ENCODE measurements at regions not wholly inside any gene's neighbourhood (a gene's known extent, or its start where the extent isn't known, plus 50 kb on each side); places are given as distances from the start of the nearest gene placed in this dataset.

DNA sequence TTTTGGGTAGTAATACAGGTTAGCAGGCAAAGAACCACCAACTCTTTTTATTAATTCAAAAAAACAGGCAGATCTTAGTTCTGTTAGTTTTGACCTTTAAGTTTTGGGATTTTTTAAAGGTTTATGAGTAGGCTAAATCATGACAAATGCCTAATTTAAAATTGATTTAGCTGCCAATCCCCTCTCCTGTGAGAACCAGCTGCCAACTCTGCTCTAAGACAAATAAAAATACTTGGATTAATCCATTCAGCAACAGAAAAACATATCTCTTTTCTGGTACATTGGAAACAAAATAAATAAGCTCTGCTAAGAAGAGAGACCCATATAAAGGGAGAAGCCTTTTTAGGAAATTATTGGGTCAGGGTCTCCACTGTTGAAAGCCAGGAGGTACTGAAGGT lies 160.8 kb downstream of the NTMT2 start (continued):
- TF ChIP-seq, protein P1, sequence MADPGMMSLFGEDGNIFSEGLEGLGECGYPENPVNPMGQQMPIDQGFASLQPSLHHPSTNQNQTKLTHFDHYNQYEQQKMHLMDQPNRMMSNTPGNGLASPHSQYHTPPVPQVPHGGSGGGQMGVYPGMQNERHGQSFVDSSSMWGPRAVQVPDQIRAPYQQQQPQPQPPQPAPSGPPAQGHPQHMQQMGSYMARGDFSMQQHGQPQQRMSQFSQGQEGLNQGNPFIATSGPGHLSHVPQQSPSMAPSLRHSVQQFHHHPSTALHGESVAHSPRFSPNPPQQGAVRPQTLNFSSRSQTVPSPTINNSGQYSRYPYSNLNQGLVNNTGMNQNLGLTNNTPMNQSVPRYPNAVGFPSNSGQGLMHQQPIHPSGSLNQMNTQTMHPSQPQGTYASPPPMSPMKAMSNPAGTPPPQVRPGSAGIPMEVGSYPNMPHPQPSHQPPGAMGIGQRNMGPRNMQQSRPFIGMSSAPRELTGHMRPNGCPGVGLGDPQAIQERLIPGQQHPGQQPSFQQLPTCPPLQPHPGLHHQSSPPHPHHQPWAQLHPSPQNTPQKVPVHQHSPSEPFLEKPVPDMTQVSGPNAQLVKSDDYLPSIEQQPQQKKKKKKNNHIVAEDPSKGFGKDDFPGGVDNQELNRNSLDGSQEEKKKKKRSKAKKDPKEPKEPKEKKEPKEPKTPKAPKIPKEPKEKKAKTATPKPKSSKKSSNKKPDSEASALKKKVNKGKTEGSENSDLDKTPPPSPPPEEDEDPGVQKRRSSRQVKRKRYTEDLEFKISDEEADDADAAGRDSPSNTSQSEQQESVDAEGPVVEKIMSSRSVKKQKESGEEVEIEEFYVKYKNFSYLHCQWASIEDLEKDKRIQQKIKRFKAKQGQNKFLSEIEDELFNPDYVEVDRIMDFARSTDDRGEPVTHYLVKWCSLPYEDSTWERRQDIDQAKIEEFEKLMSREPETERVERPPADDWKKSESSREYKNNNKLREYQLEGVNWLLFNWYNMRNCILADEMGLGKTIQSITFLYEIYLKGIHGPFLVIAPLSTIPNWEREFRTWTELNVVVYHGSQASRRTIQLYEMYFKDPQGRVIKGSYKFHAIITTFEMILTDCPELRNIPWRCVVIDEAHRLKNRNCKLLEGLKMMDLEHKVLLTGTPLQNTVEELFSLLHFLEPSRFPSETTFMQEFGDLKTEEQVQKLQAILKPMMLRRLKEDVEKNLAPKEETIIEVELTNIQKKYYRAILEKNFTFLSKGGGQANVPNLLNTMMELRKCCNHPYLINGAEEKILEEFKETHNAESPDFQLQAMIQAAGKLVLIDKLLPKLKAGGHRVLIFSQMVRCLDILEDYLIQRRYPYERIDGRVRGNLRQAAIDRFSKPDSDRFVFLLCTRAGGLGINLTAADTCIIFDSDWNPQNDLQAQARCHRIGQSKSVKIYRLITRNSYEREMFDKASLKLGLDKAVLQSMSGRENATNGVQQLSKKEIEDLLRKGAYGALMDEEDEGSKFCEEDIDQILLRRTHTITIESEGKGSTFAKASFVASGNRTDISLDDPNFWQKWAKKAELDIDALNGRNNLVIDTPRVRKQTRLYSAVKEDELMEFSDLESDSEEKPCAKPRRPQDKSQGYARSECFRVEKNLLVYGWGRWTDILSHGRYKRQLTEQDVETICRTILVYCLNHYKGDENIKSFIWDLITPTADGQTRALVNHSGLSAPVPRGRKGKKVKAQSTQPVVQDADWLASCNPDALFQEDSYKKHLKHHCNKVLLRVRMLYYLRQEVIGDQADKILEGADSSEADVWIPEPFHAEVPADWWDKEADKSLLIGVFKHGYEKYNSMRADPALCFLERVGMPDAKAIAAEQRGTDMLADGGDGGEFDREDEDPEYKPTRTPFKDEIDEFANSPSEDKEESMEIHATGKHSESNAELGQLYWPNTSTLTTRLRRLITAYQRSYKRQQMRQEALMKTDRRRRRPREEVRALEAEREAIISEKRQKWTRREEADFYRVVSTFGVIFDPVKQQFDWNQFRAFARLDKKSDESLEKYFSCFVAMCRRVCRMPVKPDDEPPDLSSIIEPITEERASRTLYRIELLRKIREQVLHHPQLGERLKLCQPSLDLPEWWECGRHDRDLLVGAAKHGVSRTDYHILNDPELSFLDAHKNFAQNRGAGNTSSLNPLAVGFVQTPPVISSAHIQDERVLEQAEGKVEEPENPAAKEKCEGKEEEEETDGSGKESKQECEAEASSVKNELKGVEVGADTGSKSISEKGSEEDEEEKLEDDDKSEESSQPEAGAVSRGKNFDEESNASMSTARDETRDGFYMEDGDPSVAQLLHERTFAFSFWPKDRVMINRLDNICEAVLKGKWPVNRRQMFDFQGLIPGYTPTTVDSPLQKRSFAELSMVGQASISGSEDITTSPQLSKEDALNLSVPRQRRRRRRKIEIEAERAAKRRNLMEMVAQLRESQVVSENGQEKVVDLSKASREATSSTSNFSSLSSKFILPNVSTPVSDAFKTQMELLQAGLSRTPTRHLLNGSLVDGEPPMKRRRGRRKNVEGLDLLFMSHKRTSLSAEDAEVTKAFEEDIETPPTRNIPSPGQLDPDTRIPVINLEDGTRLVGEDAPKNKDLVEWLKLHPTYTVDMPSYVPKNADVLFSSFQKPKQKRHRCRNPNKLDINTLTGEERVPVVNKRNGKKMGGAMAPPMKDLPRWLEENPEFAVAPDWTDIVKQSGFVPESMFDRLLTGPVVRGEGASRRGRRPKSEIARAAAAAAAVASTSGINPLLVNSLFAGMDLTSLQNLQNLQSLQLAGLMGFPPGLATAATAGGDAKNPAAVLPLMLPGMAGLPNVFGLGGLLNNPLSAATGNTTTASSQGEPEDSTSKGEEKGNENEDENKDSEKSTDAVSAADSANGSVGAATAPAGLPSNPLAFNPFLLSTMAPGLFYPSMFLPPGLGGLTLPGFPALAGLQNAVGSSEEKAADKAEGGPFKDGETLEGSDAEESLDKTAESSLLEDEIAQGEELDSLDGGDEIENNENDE (IDR thresholded peaks at IDR 0.05; ENCODE audit: insufficient replicate concordance, low read length) = no peak
- TF ChIP-seq KDM1A (IDR thresholded peaks at IDR 0.05; ENCODE audit: borderline replicate concordance, low read length) = no peak

Data from H1 (cell line).